Lung (tissue), 11 donors: ENCODE measurements at regions not wholly inside any gene's neighbourhood (a gene's known extent, or its start where the extent isn't known, plus 50 kb on each side); places are given as distances from the start of the nearest gene placed in this dataset.

Experiments
- ATAC-seq: fragments of 200-7000 bp; cut with Tn5 transposase; one replicate; pipeline ENCODE4 v1.9.1; 2020; ENCODE audit warnings: moderate number of reproducible peaks; ENCODE audit not compliant: insufficient read depth, low FRiP score
- DNase-seq, 3 donors: peaks; one replicate each; pipeline ENCODE4 v3.0.0-alpha.2; 2013 to 2017
- H3K27ac ChIP-seq, 2 donors: one replicate each; pipeline ENCODE4 v1.5.1; 2013; ENCODE audit warnings: mild to moderate bottlenecking in 2 of 2, moderate library complexity in 2 of 2, control low read depth in 1 of 2, inconsistent platforms in 1 of 2, low read depth in 1 of 2, low read length in 1 of 2
- H3K27me3 ChIP-seq, 3 donors: one replicate each; pipeline ENCODE4 v1.5.1; 2013; ENCODE audit warnings: low read length in 2 of 3; ENCODE audit not compliant: control insufficient read depth in 3 of 3, insufficient read depth in 3 of 3
- H3K36me3 ChIP-seq, 4 donors: one replicate each; pipeline ENCODE4 v1.5.1; 2013; ENCODE audit warnings: low read length in 4 of 4, mild to moderate bottlenecking in 1 of 4, moderate library complexity in 1 of 4; ENCODE audit not compliant: control insufficient read depth in 4 of 4, insufficient read depth in 4 of 4
- H3K4me1 ChIP-seq, 5 donors: one replicate each; pipeline ENCODE4 v1.5.1; 2013; ENCODE audit warnings: low read length in 5 of 5, mild to moderate bottlenecking in 2 of 5, moderate library complexity in 1 of 5; ENCODE audit not compliant: control insufficient read depth in 5 of 5, insufficient read depth in 5 of 5
- H3K4me3 ChIP-seq: one replicate; pipeline ENCODE4 v1.5.1; 2013; ENCODE audit warnings: mild to moderate bottlenecking, control low read depth, moderate library complexity
- H3K9ac ChIP-seq, 2 donors: one replicate each; pipeline ENCODE4 v1.5.1; 2013; ENCODE audit warnings: low read length in 2 of 2, control low read depth in 1 of 2; ENCODE audit not compliant: insufficient read depth in 1 of 2
- H3K9me3 ChIP-seq, 4 donors: one replicate each; pipeline ENCODE4 v1.5.1; 2013; ENCODE audit warnings: low read length in 3 of 4, mild to moderate bottlenecking in 1 of 4, moderate library complexity in 1 of 4; ENCODE audit not compliant: control insufficient read depth in 4 of 4, insufficient read depth in 3 of 4
- CTCF ChIP-seq: IDR thresholded peaks from 2 replicates; pipeline ENCODE4 v1.5.1; 2012; ENCODE audit warnings: mild to moderate bottlenecking; ENCODE audit errors: control extremely low read depth, extremely low read depth
- WGBS, 2 donors: extraction: QIAGEN DNeasy Blood & Tissue Kit; methylation state at CpG; one replicate each; pipeline ENCODE4 v1.1.7; 2013; 5-methylcytosine and 5-hydroxymethylcytosine counted together
- donor health status: control.
- donor health status: control.
- donor health status: Bipolar disorder and iron deficiency.
- donor health status: healthy.
- donor health status: DM: yes; HTN: yes; CAD: no.

GRCh38 chr12:86911973-86912372 is 655.8 kb upstream of the MGAT4C start:
- H3K27me3 ChIP-seq = no peaks in the 10 kb centered on the region
- no peak for TF ChIP-seq CTCF
- ATAC-seq (no peak), DNase-seq (no peak)
- no peak overlapping the region for H3K9ac ChIP-seq
- no peaks in the 10 kb centered on the region for H3K4me1 ChIP-seq
- H3K36me3 ChIP-seq = no peaks in the 10 kb centered on the region
- H3K9me3 ChIP-seq = no peaks in the 10 kb centered on the region
- WGBS, 2 donors = 75 to 83% methylated on average over 3 of the region's 3 CpGs
- no peak overlapping the region for H3K27ac ChIP-seq
- H3K4me3 ChIP-seq = no peak overlapping the region

- Histone ChIP-seq H3K27ac (no peak overlapping the region), H3K4me1 (no peaks in the 10 kb centered on the region), H3K36me3 (no peaks in the 10 kb centered on the region), H3K9ac (no peak overlapping the region), H3K27me3 (no peaks in the 10 kb centered on the region), H3K9me3 (no peaks in the 10 kb centered on the region), H3K4me3 (no peak overlapping the region)
- no peak for ATAC-seq
- 54 to 58% methylated on average over 1 of the region's 1 CpG for WGBS, 2 donors
- DNase-seq = peak in 2 of 3 donors; percentile 6 to 10
- TF ChIP-seq CTCF = no peak
Measured at GRCh38 chr12:86903159-86903558, 647.0 kb upstream of the MGAT4C start.

DNA sequence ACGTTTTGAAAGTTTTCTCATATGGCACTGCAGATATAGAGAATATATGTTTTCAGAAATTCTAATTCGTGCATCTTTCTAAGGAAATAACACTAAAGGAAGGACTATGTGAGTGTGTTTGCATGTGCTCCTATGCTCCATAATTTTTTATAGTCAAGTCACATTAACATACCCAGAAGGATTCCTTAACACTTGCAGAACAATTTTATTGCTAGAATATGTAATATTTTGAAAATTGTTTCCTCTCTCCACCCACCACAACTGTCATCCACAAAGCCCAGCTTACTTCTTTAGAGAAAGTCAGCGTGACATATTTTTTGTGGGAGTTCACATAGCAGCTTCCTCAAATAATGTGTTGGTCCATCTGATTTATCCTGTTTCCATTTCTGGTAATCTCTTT is 604.6 kb upstream of the MGAT4C start:
- no peak overlapping the region for H3K9ac ChIP-seq
- H3K27ac ChIP-seq = no peak overlapping the region
- DNase-seq (no peak), ATAC-seq (no peak)
- no peak for TF ChIP-seq CTCF
- no peaks in the 10 kb centered on the region for H3K36me3 ChIP-seq
- H3K4me1 ChIP-seq = no peaks in the 10 kb centered on the region
- no peaks in the 10 kb centered on the region for H3K9me3 ChIP-seq
- 83% methylated on average over 3 of the region's 3 CpGs for WGBS, 2 donors
- H3K27me3 ChIP-seq = no peaks in the 10 kb centered on the region
- H3K4me3 ChIP-seq = no peak overlapping the region

DNA sequence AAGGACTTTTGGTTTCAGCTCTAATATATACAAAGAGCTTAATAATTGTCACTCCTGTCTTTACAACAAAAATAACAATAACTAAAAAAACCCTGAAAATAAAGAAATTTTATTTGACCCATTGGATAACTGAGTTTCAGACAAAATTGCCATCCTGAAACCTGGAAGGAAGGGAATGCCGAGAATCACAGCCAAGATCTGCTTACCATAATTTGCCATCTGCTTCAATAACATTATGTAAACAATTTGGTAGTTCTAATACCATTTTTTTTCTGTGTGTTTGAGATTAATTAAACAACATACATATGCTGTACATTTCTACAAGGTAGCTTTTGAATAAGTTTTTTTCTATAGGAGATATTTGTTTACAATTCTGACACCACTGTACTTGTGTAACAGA is 596.3 kb upstream of the MGAT4C start:
- no peaks in the 10 kb centered on the region for H3K36me3 ChIP-seq
- no peak for DNase-seq

More for the DNA sequence above, 596.3 kb upstream of the MGAT4C start:
- no peak overlapping the region for H3K4me3 ChIP-seq
- H3K27me3 ChIP-seq = no peaks in the 10 kb centered on the region
- no peak for TF ChIP-seq CTCF
- ATAC-seq = no peak
- H3K27ac ChIP-seq = no peak overlapping the region
- 72 to 80% methylated on average over 1 of the region's 1 CpG for WGBS, 2 donors
- no peaks in the 10 kb centered on the region for H3K9me3 ChIP-seq
- no peaks in the 10 kb centered on the region for H3K4me1 ChIP-seq
- no peak overlapping the region for H3K9ac ChIP-seq
